Activated naive CD8-positive, alpha-beta T cell treated with anti-CD3 and anti-CD28 coated beads, Interleukin-2, amount 10 ng/mL, durations not matched to agents 7 days and 5 days (primary cell): ENCODE measurements at regions not wholly inside any gene's neighbourhood (a gene's known extent, or its start where the extent isn't known, plus 50 kb on each side); places are given as distances from the start of the nearest gene placed in this dataset.

Experiments
- ATAC-seq: fragments of 150-1000 bp; cut with Tn5 transposase; one replicate; pipeline ENCODE4 v1.10.0; 2021; ENCODE audit warnings: low read depth, moderate library complexity
- POLR2A ChIA-PET: fragments of 350-600 bp; sonication (Branson Sonifier 250); formaldehyde crosslinking; loops from one replicate; lab custom pipeline; 2021; ENCODE audit warnings: antibody characterized with exemption; lab: Charles Lee
- DNase-seq: peaks from one replicate; pipeline ENCODE4 v3.0.0; 2021
- H3K27ac Mint-ChIP-seq: one replicate; pipeline ENCODE4 v1.8.0; 2022; ENCODE audit warnings: mild to moderate bottlenecking, mixed read lengths
- H3K27me3 Mint-ChIP-seq: one replicate; pipeline ENCODE4 v1.8.0; 2022; ENCODE audit warnings: mild to moderate bottlenecking, moderate library complexity, mixed read lengths
- H3K36me3 Mint-ChIP-seq: one replicate; pipeline ENCODE4 v1.8.0; 2021; ENCODE audit warnings: mild to moderate bottlenecking, mixed read lengths
- H3K4me1 Mint-ChIP-seq: one replicate; pipeline ENCODE4 v1.8.0; 2021; ENCODE audit warnings: mixed read lengths
- H3K4me3 Mint-ChIP-seq: one replicate; pipeline ENCODE4 v1.8.0; 2022; ENCODE audit warnings: mild to moderate bottlenecking, moderate library complexity, mixed read lengths
- H3K9me3 Mint-ChIP-seq: one replicate; pipeline ENCODE4 v1.8.0; 2021; ENCODE audit warnings: mixed read lengths

- no peaks in the 10 kb centered on the region for H3K36me3 Mint-ChIP-seq
- H3K27ac Mint-ChIP-seq = no peak overlapping the region
- no peaks in the 10 kb centered on the region for H3K27me3 Mint-ChIP-seq
- no peak for ATAC-seq
- POLR2A ChIA-PET = no interaction called here
- H3K9me3 Mint-ChIP-seq = no peaks in the 10 kb centered on the region
- no peak overlapping the region for H3K4me3 Mint-ChIP-seq
- no peak for DNase-seq
- no peaks in the 10 kb centered on the region for H3K4me1 Mint-ChIP-seq
Measured at GRCh38 chr10:90319188-90319914, 538.5 kb downstream of the HTR7 start.

GRCh38 chr10:90321132-90321816, 536.6 kb downstream of the HTR7 start:
- Mint-ChIP-seq H3K9me3 (no peaks in the 10 kb centered on the region), H3K27ac (no peak overlapping the region), H3K36me3 (no peaks in the 10 kb centered on the region), H3K4me1 (no peaks in the 10 kb centered on the region), H3K4me3 (no peak overlapping the region), H3K27me3 (no peaks in the 10 kb centered on the region)
- no peak for DNase-seq
- POLR2A ChIA-PET = no interaction called here
- no peak for ATAC-seq

DNA sequence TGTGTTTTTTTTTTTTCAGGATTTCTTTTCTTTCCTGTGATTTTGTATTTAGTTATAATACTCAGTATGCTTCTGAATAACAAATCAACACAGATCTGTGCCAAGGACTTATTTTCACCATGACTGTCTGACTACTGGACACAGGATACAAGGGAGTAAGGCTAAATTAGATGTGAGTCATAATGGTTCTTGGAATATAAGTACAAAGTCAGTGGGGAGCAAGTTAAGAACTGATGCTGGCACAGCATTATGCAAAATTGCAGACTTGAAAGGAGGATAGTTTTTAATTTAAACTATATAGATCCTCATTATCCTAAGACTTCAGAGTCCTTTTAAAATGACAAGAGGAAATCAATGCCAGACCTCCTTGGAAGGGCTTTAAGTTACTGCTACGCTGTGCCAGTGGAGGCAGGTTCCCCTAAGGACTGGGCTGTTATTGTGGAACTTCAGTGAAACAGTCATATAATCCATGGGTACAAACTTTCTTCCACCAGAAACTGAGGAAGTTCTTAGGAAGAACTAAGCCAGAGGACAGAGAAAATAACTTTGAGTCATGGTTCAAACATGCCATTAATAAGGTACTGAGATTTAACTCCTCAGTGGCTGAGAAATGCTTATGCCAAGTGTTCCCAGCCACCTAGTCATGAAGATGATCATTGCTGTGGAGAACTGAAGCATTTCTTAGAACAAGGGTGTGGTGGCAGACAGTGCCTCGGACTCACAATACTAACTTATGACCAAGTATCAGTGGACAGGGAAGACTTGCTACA, 531.2 kb downstream of the HTR7 start:
- H3K4me1 Mint-ChIP-seq = no peaks in the 10 kb centered on the region

GRCh38 chr10:90327611-90328010, 530.2 kb downstream of the HTR7 start:
- Mint-ChIP-seq H3K4me3 (no peak overlapping the region), H3K27ac (no peak overlapping the region), H3K36me3 (no peaks in the 10 kb centered on the region), H3K4me1 (no peaks in the 10 kb centered on the region), H3K27me3 (no peaks in the 10 kb centered on the region), H3K9me3 (peaks cover 3% of the 10 kb centered on the region)
- DNase-seq = no peak
- no peak for ATAC-seq
- POLR2A ChIA-PET = no interaction called here

More for the DNA sequence above, 531.2 kb downstream of the HTR7 start:
- DNase-seq (no peak), ATAC-seq (no peak)
- POLR2A ChIA-PET = no interaction called here
- no peak overlapping the region for H3K4me3 Mint-ChIP-seq
- H3K36me3 Mint-ChIP-seq = no peaks in the 10 kb centered on the region
- H3K27ac Mint-ChIP-seq = no peak overlapping the region
- H3K9me3 Mint-ChIP-seq = peaks cover 3% of the 10 kb centered on the region
- no peaks in the 10 kb centered on the region for H3K27me3 Mint-ChIP-seq

GRCh38 chr10:90328459-90328858, 529.4 kb downstream of the HTR7 start:
- no peak overlapping the region for H3K27ac Mint-ChIP-seq
- no peaks in the 10 kb centered on the region for H3K4me1 Mint-ChIP-seq
- H3K36me3 Mint-ChIP-seq = no peaks in the 10 kb centered on the region
- ATAC-seq = no peak
- POLR2A ChIA-PET = no interaction called here
- H3K9me3 Mint-ChIP-seq = peaks cover 5% of the 10 kb centered on the region
- no peak overlapping the region for H3K4me3 Mint-ChIP-seq
- DNase-seq = no peak
- peaks cover 2% of the 10 kb centered on the region for H3K27me3 Mint-ChIP-seq

DNA sequence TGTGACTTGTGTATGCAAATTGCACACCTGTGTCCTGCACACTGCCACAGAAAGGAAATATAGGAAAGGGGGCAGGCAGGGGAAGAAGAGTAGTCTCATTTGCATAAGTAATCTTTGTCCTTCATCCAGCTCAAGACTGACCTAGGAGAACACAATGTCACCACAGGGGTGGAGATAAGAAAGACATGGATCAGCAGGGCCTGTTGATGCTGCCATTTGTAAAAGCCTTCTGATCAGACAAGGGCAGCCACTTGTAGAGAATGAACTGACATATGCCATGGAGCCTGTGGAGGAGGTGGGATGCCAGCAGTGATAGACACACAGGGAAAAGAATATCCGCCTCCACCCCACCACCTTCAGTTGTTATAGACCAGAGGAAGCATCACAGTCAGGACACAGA, 528.9 kb downstream of the HTR7 start:
- H3K4me1 Mint-ChIP-seq = no peaks in the 10 kb centered on the region
- POLR2A ChIA-PET = no interaction called here
- H3K27me3 Mint-ChIP-seq = peaks cover 2% of the 10 kb centered on the region
- ATAC-seq = no peak
- peaks cover 5% of the 10 kb centered on the region for H3K9me3 Mint-ChIP-seq
- H3K27ac Mint-ChIP-seq = no peak overlapping the region
- no peaks in the 10 kb centered on the region for H3K36me3 Mint-ChIP-seq
- DNase-seq = no peak
- H3K4me3 Mint-ChIP-seq = no peak overlapping the region

GRCh38 chr10:90337316-90337715, 520.5 kb downstream of the HTR7 start:
- peaks cover 2% of the 10 kb centered on the region for H3K27me3 Mint-ChIP-seq
- H3K36me3 Mint-ChIP-seq = no peaks in the 10 kb centered on the region
- no peak overlapping the region for H3K27ac Mint-ChIP-seq
- ATAC-seq (no peak), DNase-seq (no peak)
- no peaks in the 10 kb centered on the region for H3K4me1 Mint-ChIP-seq
- peaks cover 2% of the 10 kb centered on the region for H3K9me3 Mint-ChIP-seq
- POLR2A ChIA-PET = no interaction called here
- H3K4me3 Mint-ChIP-seq = no peak overlapping the region

DNA sequence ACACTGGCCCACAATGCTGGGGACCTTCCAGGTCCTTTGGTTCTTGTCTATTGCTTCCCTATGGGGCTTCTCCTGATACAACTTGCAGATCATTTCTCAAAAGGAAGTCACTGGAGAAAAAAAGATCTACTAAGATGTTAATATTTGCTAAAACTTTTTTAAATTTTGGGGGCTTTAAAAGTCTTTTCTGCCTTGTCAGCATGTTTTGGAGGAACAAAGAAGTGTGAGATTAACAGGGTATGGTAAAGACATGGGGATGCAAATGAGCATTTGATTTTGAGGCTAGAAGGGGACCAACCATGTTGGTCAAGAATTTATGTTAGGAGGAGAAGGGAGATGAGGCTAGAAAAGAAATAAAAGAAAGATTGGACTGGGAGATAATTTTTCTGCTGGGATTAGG, 515.4 kb downstream of the HTR7 start:
- DNase-seq (no peak), ATAC-seq (no peak)
- no peaks in the 10 kb centered on the region for H3K36me3 Mint-ChIP-seq
- no peak overlapping the region for H3K27ac Mint-ChIP-seq
- no peaks in the 10 kb centered on the region for H3K9me3 Mint-ChIP-seq
- H3K4me1 Mint-ChIP-seq = no peaks in the 10 kb centered on the region
- no peaks in the 10 kb centered on the region for H3K27me3 Mint-ChIP-seq
- H3K4me3 Mint-ChIP-seq = no peak overlapping the region
- POLR2A ChIA-PET = no interaction called here

- Mint-ChIP-seq H3K27me3 (no peaks in the 10 kb centered on the region), H3K4me3 (no peak overlapping the region), H3K27ac (no peak overlapping the region), H3K36me3 (no peaks in the 10 kb centered on the region), H3K9me3 (no peaks in the 10 kb centered on the region), H3K4me1 (no peaks in the 10 kb centered on the region)
- ATAC-seq = no peak
- POLR2A ChIA-PET = no interaction called here
- DNase-seq = no peak
Measured at GRCh38 chr10:90344226-90344625, 513.6 kb downstream of the HTR7 start.

- DNase-seq (no peak), ATAC-seq (no peak)
- POLR2A ChIA-PET = no interaction called here
- H3K36me3 Mint-ChIP-seq = no peaks in the 10 kb centered on the region
- H3K4me1 Mint-ChIP-seq = no peaks in the 10 kb centered on the region
- no peak overlapping the region for H3K4me3 Mint-ChIP-seq
- no peaks in the 10 kb centered on the region for H3K9me3 Mint-ChIP-seq
- H3K27me3 Mint-ChIP-seq = no peaks in the 10 kb centered on the region
- no peak overlapping the region for H3K27ac Mint-ChIP-seq
Measured at GRCh38 chr10:90347239-90347638, 510.6 kb downstream of the HTR7 start.

GRCh38 chr10:90350122-90350521, 507.7 kb downstream of the HTR7 start:
- no peaks in the 10 kb centered on the region for H3K4me1 Mint-ChIP-seq
- no peaks in the 10 kb centered on the region for H3K36me3 Mint-ChIP-seq
- no peak for ATAC-seq
- no peak for DNase-seq
- H3K4me3 Mint-ChIP-seq = no peak overlapping the region
- peaks cover 2% of the 10 kb centered on the region for H3K9me3 Mint-ChIP-seq
- no peaks in the 10 kb centered on the region for H3K27me3 Mint-ChIP-seq
- no peak overlapping the region for H3K27ac Mint-ChIP-seq
- POLR2A ChIA-PET = no interaction called here

DNA sequence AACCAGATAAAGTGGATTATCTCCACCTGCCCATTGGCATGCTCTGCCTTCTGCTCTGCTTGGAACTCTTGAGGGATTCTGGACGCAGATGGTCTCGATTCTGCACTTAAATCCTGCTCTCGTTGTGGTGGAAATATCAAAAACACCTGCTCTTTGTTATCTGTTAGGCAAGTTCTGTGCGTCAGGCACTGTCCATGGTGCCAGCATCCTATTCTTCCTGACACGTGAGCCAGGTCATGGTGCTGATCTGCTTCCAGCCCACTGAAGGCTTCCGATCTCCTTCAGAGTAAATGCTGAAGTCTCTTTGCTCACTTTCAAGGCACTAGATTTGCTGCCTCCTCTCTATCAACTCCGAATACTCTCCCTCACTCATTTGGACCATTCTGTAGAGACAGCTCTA, 505.6 kb downstream of the HTR7 start:
- DNase-seq = no peak
- no peaks in the 10 kb centered on the region for H3K27me3 Mint-ChIP-seq
- H3K36me3 Mint-ChIP-seq = no peaks in the 10 kb centered on the region
- H3K4me1 Mint-ChIP-seq = no peaks in the 10 kb centered on the region
- peaks cover 2% of the 10 kb centered on the region for H3K9me3 Mint-ChIP-seq
- no peak for ATAC-seq
- no peak overlapping the region for H3K4me3 Mint-ChIP-seq
- POLR2A ChIA-PET = no interaction called here
- H3K27ac Mint-ChIP-seq = no peak overlapping the region

DNA sequence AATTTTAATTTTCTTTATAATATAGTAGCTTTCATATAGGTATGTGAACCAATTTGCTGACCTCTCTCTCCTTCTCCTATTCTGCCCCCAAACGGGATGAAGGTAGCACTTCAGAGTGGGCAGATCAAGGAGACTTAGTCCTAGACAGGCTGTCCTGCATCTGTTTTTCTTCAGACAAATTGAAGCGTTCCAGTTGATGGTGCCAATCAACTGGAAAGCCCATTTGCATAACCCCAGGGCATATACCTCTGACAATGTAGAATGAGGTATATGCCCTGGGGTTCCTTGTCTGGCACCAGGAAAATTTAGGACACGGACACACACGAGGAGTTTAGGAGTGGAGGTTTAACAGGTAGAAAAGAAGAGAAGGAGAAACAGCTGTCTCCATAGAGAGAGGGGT, 502.9 kb downstream of the HTR7 start:
- POLR2A ChIA-PET = no interaction called here
- no peaks in the 10 kb centered on the region for H3K27me3 Mint-ChIP-seq
- no peak for ATAC-seq
- H3K36me3 Mint-ChIP-seq = no peaks in the 10 kb centered on the region
- no peak overlapping the region for H3K27ac Mint-ChIP-seq
- H3K4me1 Mint-ChIP-seq = no peaks in the 10 kb centered on the region
- H3K9me3 Mint-ChIP-seq = peaks cover 2% of the 10 kb centered on the region
- H3K4me3 Mint-ChIP-seq = no peak overlapping the region
- no peak for DNase-seq
